HG03139 (cell line): ENCODE measurements at regions not wholly inside any gene's neighbourhood (a gene's known extent, or its start where the extent isn't known, plus 50 kb on each side); places are given as distances from the start of the nearest gene placed in this dataset.

Experiments
- ATAC-seq: cut with Tn5 transposase; IDR thresholded peaks from one replicate; pipeline ENCODE4 v1.9.1; 2021; ENCODE audit not compliant: unreplicated experiment

GRCh38 chr2:152815634-152816257 lies 97.3 kb downstream of the ARL6IP6 start:
- no peak for ATAC-seq

GRCh38 chr2:152814475-152815030 lies 96.1 kb downstream of the ARL6IP6 start:
- ATAC-seq: no peak

- no peak for ATAC-seq
Observed at GRCh38 chr2:152813351-152813750, 94.9 kb downstream of the ARL6IP6 start.
